IPS-20b (cell line): ENCODE measurements at regions not wholly inside any gene's neighbourhood (a gene's known extent, or its start where the extent isn't known, plus 50 kb on each side); places are given as distances from the start of the nearest gene placed in this dataset.

Experiments used
- H3K27ac ChIP-seq: one replicate; pipeline ENCODE4 v1.5.1; 2013; ENCODE audit warnings: low read length
- H3K27me3 ChIP-seq: 2 replicates; pipeline ENCODE4 v1.6.1; 2013; ENCODE audit warnings: mild to moderate bottlenecking, low read length, inconsistent platforms; ENCODE audit not compliant: insufficient read depth
- H3K36me3 ChIP-seq: 2 replicates; pipeline ENCODE4 v1.6.1; 2013; ENCODE audit warnings: low read depth, mild to moderate bottlenecking, inconsistent platforms, low read length, moderate library complexity; ENCODE audit not compliant: insufficient read depth
- H3K4me1 ChIP-seq: 2 replicates; pipeline ENCODE4 v1.6.1; 2013; ENCODE audit warnings: mild to moderate bottlenecking, control low read depth, inconsistent platforms, low read length, moderate library complexity; ENCODE audit not compliant: insufficient read depth
- H3K4me3 ChIP-seq: 2 replicates; pipeline ENCODE4 v1.5.1; 2013; ENCODE audit warnings: mild to moderate bottlenecking, low read length, inconsistent platforms
- H3K9ac ChIP-seq: 2 replicates; pipeline ENCODE4 v1.6.1; 2013; ENCODE audit warnings: low read depth, mild to moderate bottlenecking, inconsistent platforms, low read length, moderate library complexity
- H3K9me3 ChIP-seq: 2 replicates; pipeline ENCODE4 v1.6.1; 2013; ENCODE audit warnings: mild to moderate bottlenecking, low read depth, low read length, inconsistent platforms; ENCODE audit not compliant: insufficient read depth

- Histone ChIP-seq H3K27me3 (no peaks in the 10 kb centered on the region), H3K27ac (no peak overlapping the region), H3K4me3 (no peak overlapping the region), H3K9ac (no peak overlapping the region), H3K9me3 (no peaks in the 10 kb centered on the region), H3K4me1 (no peaks in the 10 kb centered on the region), H3K36me3 (no peaks in the 10 kb centered on the region)
Observed at GRCh38 chr6:98094696-98095095, 739.7 kb upstream of the POU3F2 start.

DNA sequence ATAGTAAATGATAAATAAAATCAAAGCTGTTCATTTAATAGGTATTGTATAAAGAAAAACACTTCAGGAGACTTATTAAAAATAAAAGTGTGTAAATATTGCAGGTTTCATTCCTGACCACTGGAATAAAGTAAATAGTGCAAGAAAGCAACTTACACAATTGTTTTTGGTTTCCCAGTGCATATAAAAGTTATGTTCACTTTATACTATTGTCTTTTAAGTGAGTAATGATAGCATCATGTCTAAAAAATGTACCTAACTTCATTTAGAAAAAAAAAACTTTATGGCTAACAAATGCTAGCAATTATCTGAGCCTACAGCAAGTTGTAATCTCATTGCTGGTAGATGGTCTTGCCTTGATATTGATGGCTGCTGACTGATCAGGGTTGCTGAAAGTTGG lies 726.6 kb upstream of the POU3F2 start:
- H3K27me3 ChIP-seq: no peaks in the 10 kb centered on the region
- no peak overlapping the region for H3K27ac ChIP-seq
- H3K4me1 ChIP-seq: no peaks in the 10 kb centered on the region
- no peak overlapping the region for H3K4me3 ChIP-seq
- no peaks in the 10 kb centered on the region for H3K36me3 ChIP-seq
- no peak overlapping the region for H3K9ac ChIP-seq
- H3K9me3 ChIP-seq: peaks cover under 1% of the 10 kb centered on the region

DNA sequence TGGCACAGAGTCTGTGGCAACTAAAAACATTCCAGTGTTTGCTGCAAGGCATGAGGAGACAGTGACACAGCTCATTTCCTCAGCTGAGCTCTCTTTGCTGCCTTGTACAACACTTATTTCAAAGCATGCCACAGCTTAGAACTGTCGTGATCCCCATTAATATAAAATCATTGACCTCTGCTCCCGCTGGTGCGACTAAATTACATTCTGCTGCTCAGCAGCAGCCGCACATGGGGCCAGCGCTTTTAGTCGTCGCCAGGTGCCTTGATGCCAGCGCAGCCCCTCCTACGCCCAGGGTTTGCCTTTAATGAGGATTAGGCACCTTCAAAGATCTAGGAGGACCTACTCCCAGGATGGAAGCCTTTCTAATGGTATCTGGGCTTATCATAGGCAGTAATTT lies 717.9 kb upstream of the POU3F2 start:
- H3K27ac ChIP-seq: no peak overlapping the region
- no peaks in the 10 kb centered on the region for H3K27me3 ChIP-seq
- no peak overlapping the region for H3K4me3 ChIP-seq
- no peak overlapping the region for H3K9ac ChIP-seq
- no peaks in the 10 kb centered on the region for H3K36me3 ChIP-seq
- no peaks in the 10 kb centered on the region for H3K9me3 ChIP-seq
- peaks cover 6% of the 10 kb centered on the region; the same call in 1 of the 2 replicates for H3K4me1 ChIP-seq

DNA sequence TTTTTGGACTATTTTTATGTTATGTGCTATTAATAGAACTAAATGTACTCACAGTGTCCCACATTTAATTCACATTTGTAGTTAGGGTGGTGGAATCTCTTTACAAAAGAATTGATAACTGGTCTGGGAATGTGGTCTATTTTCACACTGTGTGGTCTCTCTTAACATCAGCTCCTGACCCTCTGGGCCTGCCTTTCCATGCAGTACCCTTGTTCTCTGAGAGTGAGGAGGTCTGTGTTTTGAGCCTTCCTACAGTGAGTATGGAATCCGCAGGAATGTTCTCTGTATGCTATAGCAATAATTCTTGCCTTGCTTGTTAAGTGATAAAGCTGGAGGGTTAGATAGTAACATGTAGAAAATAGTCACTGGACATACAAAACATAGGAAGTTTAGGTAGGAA lies 717.3 kb upstream of the POU3F2 start:
- Histone ChIP-seq H3K9ac (no peak overlapping the region), H3K27ac (no peak overlapping the region), H3K4me1 (peaks cover 6% of the 10 kb centered on the region; the same call in 1 of the 2 replicates), H3K4me3 (no peak overlapping the region), H3K36me3 (no peaks in the 10 kb centered on the region), H3K9me3 (no peaks in the 10 kb centered on the region), H3K27me3 (no peaks in the 10 kb centered on the region)

DNA sequence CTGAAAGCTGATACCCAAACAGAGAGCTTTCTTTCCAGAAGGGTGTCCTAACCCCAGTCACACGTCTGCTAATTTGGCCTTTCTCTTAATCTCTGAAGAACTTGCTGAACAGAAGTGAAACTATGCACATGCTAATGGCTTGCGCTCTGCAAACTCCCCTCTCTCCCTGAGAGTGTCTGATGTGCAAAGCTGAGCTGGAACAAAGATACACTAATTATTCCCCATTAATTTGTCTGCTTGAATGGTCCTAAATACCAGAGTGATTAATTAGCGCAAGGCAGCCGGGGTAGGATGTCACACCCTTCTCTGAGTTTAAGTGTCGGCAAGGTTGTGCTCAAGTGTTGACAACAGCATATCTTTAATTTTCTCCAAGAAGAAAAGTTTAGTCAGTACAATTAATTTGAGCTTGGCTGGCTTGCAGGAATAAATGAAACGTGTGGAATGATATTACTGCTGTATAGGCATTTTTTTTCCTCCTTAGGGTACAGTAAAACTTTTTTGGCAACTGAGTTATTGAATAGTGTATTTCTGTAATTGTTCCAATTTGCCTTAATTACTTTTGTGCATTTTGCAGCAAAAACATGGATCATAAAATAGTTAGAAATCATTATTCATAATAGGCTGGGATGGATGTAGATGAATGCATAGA lies 715.9 kb upstream of the POU3F2 start:
- Histone ChIP-seq H3K27ac (no peak overlapping the region), H3K36me3 (no peaks in the 10 kb centered on the region), H3K27me3 (no peaks in the 10 kb centered on the region), H3K9me3 (no peaks in the 10 kb centered on the region), H3K9ac (no peak overlapping the region), H3K4me3 (0 out of 2 replicates have a peak overlapping the region, but pooled peaks have one; percentile 3), H3K4me1 (peaks cover 6% of the 10 kb centered on the region; the same call in 1 of the 2 replicates)

GRCh38 chr6:98124171-98124570 lies 710.2 kb upstream of the POU3F2 start:
- Histone ChIP-seq H3K9ac (no peak overlapping the region), H3K4me3 (no peak overlapping the region), H3K4me1 (no peaks in the 10 kb centered on the region), H3K36me3 (no peaks in the 10 kb centered on the region), H3K27ac (no peak overlapping the region), H3K27me3 (no peaks in the 10 kb centered on the region), H3K9me3 (no peaks in the 10 kb centered on the region)

DNA sequence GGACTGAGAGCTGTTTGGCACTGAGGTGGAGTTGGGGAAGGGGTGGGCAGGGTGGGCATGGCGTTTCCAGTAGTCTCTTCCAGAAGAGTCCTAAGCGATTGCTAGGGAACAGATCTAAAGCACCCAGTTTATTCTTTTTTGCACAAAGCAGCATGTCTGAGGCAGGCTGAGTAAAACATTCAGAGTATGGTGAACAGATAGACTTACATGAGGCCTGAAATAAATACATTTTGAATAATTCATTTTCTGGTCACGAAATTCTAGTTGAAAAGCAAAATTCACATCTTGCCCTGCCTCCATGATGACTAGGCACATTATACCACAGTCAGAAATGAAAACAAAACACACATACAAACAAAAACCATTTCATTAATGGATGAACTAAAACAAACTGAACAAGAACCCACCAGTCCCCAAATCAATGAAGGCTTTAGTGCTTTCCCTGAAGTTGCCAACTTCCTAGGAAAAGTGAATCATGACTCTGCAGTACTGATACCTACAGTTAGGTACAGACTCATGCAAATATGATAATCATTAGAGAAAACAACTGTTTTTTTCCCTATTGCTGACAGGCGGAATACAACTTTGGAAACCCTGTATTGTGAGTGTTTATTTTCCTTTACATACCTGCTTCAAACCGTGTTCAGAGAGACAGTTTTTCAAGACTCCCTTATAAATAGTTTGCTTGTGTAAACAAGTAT lies 702.9 kb upstream of the POU3F2 start:
- Histone ChIP-seq H3K27ac (no peak overlapping the region), H3K4me3 (no peak overlapping the region), H3K9ac (no peak overlapping the region)

DNA sequence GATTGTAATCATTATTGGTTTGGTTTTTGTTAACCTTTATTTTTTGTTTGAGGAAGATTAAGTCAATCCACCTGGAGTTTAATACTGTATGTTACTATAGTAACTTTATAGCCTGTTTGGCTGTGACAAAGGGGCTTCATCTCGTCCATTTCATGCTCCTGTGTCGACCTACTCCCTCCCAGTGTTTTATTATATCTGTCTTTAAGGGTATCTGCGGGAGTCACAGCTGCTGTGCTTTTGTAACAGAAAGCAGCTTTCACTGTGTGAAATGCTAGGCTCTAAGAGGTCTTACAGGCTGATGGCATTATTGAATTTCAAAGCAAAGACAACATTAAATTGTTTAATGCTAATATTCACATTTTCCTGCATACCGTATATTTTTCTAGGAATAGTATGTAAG lies 698.0 kb upstream of the POU3F2 start:
- H3K27ac ChIP-seq: no peak overlapping the region
- H3K9me3 ChIP-seq: peaks cover 1% of the 10 kb centered on the region; the same call in 1 of the 2 replicates
- H3K36me3 ChIP-seq: no peaks in the 10 kb centered on the region
- no peak overlapping the region for H3K4me3 ChIP-seq
- H3K4me1 ChIP-seq: peaks cover 18% of the 10 kb centered on the region; the same call in 1 of the 2 replicates
- H3K9ac ChIP-seq: no peak overlapping the region
- H3K27me3 ChIP-seq: no peaks in the 10 kb centered on the region

More for the DNA sequence above, 702.9 kb upstream of the POU3F2 start:
- Histone ChIP-seq H3K4me1 (peaks cover 14% of the 10 kb centered on the region; the same call in 1 of the 2 replicates), H3K36me3 (no peaks in the 10 kb centered on the region), H3K27me3 (no peaks in the 10 kb centered on the region), H3K9me3 (no peaks in the 10 kb centered on the region)

- no peak overlapping the region for H3K4me3 ChIP-seq
- no peaks in the 10 kb centered on the region for H3K27me3 ChIP-seq
- H3K27ac ChIP-seq: no peak overlapping the region
- H3K4me1 ChIP-seq: peaks cover 18% of the 10 kb centered on the region; the same call in 1 of the 2 replicates
- H3K36me3 ChIP-seq: no peaks in the 10 kb centered on the region
- H3K9me3 ChIP-seq: peaks cover 12% of the 10 kb centered on the region
- no peak overlapping the region for H3K9ac ChIP-seq
Observed at GRCh38 chr6:98137391-98137790, 697.0 kb upstream of the POU3F2 start.

GRCh38 chr6:98142839-98143238 lies 691.5 kb upstream of the POU3F2 start:
- H3K9ac ChIP-seq: no peak overlapping the region
- H3K36me3 ChIP-seq: no peaks in the 10 kb centered on the region
- no peak overlapping the region for H3K27ac ChIP-seq
- H3K9me3 ChIP-seq: peaks cover 28% of the 10 kb centered on the region
- H3K4me1 ChIP-seq: no peaks in the 10 kb centered on the region; the same call in 1 of the 2 replicates
- no peak overlapping the region for H3K4me3 ChIP-seq
- no peaks in the 10 kb centered on the region for H3K27me3 ChIP-seq

DNA sequence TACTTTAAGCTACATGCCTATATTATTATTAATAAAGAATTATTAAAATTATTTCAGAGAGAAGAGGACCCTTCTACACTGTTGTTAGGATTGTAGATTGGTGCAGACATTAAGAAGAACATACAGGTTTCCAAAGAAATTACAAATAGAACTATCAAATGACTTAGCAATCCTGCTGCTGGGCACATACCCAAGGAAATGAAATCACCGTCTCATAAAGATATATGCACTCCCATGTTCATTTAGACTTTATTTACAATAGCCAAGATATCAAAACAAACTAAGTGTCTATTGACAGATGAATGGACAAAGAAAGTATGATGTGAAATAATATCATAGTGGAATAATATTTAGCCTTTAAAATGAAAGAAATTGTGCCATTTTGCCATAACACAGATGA lies 687.7 kb upstream of the POU3F2 start:
- no peak overlapping the region for H3K4me3 ChIP-seq
- H3K9me3 ChIP-seq: peaks cover 23% of the 10 kb centered on the region
- H3K27me3 ChIP-seq: no peaks in the 10 kb centered on the region
- no peak overlapping the region for H3K27ac ChIP-seq
- no peaks in the 10 kb centered on the region for H3K4me1 ChIP-seq
- H3K9ac ChIP-seq: no peak overlapping the region
- no peaks in the 10 kb centered on the region for H3K36me3 ChIP-seq

DNA sequence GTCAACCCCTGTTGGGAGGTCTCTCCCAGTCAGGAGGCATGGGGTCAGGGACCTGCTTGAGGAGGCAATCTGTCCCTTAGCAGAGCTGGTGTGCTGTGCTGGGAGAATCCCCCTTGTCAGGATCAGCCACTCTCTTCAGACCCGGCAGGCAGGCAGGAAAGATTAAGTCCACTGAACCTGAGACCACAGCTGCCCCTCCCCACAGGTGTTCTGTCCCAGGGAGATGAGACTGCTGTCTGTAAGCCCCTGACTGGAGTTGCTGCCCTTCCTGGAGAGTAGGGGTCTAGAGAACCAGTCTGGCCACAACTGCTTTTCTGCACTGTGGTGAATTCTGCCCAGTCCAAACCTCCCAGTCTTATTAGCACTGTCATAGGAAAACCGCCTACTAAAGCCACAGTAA lies 677.8 kb upstream of the POU3F2 start:
- Histone ChIP-seq H3K4me1 (no peaks in the 10 kb centered on the region), H3K9ac (no peak overlapping the region), H3K27ac (no peak overlapping the region), H3K4me3 (no peak overlapping the region), H3K36me3 (no peaks in the 10 kb centered on the region), H3K9me3 (no peaks in the 10 kb centered on the region), H3K27me3 (no peaks in the 10 kb centered on the region)
